22Rv1 (cell line): ENCODE measurements at regions not wholly inside any gene's neighbourhood (a gene's known extent, or its start where the extent isn't known, plus 50 kb on each side); places are given as distances from the start of the nearest gene placed in this dataset.

Experiments
- CTCF ChIP-seq: fragments of 450-650 bp; IDR thresholded peaks from 2 replicates; pipeline ENCODE4 v1.5.1; 2017; ENCODE audit warnings: mild to moderate bottlenecking
- ZFX ChIP-seq: fragments of 450-650 bp; IDR thresholded peaks from 2 replicates; pipeline ENCODE4 v1.6.1; 2017; ENCODE audit warnings: antibody characterized with exemption, borderline replicate concordance

DNA sequence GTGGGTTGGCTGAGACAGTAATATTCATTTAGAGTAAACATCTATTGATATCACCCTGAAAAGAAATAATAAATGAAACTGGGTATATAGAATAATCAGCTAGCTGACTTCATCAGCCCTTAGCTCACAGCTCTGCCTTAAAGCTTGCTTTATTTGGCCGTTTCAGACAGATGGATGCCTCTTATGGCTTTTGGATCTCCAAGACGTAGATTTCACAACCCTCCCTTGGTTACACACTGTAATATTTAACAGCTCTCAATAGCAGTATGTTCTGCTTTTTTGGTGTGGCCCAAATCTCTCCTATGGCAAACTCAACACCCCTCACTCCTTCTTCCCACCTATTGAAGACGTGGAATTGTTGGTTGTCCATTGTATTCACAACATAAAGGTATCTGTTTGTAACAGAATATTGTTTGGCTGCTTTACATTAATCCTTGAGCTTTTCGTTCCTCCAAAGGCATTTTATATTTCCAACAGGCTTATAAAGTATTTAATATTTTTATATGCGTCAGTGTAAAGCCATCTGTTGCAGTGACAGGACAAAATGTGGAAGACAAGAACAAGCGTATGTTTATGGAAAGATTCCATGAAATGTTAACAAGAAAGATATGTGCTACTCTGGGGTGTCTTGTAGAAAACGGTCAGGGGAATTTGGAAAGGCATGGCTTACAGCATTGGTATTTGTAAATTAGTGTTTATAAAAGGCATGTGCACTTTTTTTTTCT is 837.0 kb upstream of the RBFOX1 start:
- TF ChIP-seq CTCF: no peak
- no peak for TF ChIP-seq ZFX
